ELF-1 (cell line): ENCODE measurements at regions not wholly inside any gene's neighbourhood (a gene's known extent, or its start where the extent isn't known, plus 50 kb on each side); places are given as distances from the start of the nearest gene placed in this dataset.

Experiments used
- DNase-seq: peaks from one replicate; pipeline ENCODE4 v3.0.0-alpha.2; 2016; ENCODE audit warnings: low read depth, low spot score

DNA sequence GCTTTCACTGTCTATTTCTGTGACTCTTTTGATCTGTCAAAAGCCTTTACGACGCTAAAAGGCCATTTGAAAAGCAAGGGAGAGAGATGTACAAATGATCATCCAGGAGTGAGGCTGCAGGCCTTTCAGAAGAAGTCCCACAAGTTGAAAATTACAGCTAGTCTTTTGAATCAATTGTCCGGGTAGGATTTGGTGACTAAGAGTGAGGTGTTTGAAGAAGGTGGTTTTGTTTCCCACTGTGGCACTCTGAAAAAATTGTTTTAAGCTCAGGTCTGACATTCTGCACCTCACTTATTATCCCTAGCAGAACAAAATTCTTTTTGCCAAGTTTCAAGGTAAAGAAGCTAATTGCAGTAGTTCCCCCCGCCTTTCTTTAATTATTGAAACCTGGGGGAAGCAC lies 50.8 kb upstream of the TMEM108 start:
- no peak for DNase-seq

DNA sequence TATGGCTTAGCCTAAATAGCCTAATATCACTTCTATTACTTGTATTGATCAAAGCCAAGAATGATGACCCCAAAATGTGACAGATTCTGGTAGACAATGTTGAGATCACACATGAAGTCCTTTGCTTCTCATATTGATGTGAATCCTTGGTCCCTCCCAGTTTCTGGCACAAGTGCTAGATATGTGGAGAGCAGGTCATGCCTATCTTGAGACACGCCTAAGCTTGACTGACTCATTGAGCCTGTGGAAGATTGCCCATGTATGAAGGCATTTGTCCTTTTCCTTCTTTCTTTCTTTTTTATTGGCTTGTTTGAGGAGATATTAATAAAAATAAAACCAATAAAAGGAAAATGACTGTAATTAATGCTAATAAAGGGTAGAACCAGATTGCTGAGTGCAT lies 54.0 kb upstream of the TMEM108 start:
- DNase-seq, result no peak

DNA sequence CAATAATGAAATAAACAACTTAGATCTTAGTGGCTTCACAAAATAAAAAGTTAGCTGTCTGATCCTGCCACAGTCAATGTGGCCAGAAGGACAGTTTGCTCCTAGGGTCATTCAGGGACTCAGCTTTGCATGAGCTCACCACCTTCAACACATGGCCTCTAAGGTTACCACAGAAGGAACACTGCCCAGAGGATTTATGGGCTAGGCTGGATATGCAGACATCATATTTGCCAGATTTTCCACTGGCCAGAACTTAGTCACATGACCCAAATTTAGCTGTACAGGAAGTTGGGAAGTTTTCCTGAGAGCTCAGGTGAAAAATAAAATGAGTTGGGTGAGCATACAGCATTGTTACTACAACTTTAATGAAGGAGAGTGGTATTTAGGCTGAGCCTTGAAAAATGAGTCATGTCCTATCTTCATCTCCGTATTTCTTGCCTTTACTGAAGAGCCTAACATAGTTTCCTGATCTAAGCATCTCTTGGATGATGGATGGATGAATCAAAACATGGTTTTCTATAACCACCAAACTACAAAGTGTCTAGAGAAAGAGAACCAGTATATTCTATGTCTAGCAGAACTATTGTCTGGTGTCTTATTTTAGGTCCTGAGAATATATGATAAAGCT lies 54.9 kb upstream of the TMEM108 start:
- DNase-seq, result no peak

DNA sequence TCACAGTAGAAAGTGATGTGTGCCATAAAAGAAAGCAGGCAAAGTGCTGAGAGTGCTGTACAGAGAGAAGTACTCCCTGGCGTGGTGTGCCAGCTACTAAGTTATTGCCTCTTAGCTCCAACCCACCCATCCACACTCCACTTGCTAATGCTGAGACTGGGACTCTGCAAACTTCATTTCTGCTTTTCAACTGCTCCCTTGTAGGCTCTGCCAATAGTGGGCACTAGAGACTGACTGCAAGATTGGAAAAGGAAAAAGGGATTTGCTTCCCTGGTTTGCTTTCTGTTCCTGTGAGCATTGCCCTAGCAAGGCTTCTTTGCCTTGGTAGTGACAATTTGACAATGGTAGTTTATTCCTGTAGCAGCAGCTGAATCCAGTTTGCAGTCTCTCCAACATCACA lies 56.5 kb upstream of the TMEM108 start:
- DNase-seq, result no peak

DNA sequence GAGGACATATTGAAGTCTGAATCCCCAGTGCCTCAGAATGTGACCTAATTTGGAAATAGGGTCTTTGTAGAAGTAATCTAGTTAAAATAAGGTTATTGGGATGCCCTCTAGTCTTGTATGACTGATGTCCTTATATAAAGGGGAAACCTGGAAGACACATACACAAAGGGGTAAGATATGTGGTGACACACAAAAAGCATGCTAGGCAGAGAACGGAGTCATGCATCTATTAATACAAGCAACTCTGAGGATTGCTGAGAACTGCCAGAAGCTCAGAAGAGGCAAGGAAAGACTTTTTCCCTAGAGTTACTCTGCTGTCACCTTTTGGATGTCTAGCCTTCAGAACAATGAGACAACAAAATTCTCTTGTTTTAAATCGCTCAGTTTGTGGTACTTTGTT lies 58.1 kb upstream of the TMEM108 start:
- DNase-seq, result no peak

DNA sequence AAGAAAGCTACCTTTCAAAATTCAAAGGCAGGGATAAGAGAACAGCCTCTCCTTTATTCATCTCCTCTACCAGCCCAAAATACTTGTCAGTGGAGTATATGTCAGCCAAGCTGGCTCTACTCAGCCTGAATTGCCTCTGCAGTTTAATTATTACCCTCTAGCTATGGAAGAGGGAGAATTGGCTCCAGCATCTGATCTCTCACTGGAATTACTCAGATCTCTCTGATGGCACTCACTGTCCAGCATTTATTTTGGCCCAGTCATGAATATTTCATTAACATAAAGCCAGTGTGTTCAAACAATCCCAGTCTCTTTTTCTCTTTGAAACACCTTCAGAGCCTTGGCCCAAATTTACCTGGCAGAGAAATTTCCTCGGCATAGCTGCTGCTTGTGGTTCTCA lies 58.6 kb upstream of the TMEM108 start:
- DNase-seq, result no peak

DNA sequence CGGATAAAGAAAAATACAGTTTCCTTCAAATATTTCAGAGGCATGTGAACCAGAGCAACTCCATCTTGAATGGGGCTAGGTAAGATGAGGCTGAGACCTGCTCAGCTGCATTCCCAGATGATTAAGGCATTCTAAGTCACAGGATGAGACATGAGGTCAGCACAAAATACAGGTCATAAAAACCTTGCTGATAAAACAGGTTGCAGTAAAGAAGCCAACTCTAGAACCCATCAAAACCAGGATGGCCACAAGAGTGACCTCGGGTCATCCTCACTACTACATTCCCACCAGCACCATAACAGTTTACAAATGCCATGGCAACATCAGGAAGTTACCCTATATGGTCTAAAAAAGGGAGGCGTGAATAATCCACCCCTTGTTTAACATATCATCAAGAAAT lies 59.2 kb upstream of the TMEM108 start:
- peak; percentile 38 for DNase-seq

DNA sequence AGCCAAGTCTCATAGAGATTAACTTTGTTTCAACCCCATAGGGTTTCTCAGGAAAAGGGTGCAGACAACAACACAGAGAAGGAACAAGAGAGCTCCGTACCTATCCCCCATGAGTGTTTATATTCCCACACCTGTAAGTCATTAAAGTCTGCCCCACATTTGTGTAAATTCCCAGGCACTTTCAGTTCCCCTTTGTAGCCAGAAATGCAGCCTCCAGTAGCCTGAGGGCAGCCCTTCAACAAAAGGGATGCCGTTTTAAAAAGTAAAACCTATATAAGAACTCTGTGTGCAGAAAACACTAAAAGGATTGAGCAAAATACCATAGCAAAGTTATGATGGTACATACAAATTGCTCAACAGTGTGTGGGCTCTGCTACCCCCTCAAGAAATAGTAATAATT lies 59.7 kb upstream of the TMEM108 start:
- DNase-seq, result peak; percentile 11

DNA sequence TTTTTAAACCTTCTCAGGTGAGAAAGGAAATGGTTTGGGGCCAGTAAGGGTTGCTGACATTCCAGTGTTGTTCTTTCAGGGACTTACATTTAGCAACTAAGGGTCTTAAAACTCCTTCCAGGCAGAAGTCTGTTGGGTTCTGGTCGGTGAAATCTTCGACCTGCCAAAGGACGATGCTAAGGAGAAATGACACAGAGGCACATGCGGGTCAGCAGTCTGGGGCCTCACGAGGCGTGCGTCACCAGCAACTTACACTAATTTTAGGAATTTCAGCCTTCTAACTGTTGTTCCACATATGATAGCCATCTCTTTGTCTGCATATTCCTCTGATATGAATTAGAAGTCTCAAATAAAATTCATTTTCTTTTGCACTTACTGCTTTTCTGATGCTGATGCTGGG lies 64.1 kb upstream of the TMEM108 start:
- DNase-seq, result no peak

DNA sequence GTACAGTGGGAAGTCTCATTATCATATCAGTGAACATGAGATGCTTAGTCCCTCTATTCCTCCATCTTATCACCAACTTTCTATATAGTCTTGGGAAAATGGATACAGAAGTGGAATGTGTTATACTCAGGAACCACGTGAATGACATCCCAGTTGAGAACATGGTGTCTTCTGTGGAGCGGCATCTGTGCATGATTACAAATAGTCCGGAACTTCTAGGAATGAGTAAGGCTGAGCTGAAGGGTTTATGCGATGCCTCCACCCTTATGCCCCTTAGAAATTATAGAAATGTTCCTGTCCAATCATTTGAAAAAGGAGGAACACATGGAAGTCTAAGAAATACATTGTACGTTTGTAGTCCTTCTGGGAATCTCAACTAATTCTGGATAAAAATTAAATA lies 64.8 kb upstream of the TMEM108 start:
- DNase-seq, result no peak

DNA sequence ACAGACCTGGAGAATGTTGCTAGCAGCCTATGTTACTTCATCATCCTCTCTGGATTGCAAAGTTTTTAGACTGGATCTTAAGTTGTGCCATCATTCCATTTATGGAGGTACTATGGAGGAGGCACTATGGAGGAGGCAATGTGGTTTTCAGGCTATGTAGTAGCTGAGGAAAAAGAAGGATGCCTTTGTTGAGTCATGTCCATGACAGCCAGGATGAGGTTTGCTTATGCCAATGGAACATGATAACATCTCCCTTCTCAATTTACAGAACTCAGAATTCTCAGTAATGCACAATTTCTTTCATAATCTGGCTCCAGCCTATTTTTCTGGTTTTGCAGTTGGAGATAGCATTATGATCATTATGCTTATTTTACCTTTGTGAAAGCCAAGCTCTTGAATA lies 65.9 kb upstream of the TMEM108 start:
- no peak for DNase-seq

DNA sequence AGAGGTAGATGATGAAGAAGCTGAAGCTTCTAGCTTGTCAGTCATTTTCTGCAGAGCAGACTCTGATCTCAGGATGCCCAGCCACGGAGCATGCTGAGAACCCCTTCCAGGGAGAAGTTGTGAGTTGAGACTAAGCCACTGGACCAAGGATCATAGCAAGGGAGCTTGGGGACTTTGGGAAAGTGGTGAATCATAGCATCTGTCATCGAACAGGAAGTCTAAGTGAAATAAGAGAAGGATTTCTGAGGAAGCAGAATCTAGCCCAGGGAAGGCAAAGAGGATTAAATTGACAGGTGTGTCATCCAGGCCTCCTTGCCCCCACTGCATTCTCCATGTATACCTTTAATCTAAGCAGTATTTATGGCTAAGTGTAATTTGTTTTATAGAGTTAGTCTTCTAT lies 71.8 kb upstream of the TMEM108 start:
- no peak for DNase-seq

DNA sequence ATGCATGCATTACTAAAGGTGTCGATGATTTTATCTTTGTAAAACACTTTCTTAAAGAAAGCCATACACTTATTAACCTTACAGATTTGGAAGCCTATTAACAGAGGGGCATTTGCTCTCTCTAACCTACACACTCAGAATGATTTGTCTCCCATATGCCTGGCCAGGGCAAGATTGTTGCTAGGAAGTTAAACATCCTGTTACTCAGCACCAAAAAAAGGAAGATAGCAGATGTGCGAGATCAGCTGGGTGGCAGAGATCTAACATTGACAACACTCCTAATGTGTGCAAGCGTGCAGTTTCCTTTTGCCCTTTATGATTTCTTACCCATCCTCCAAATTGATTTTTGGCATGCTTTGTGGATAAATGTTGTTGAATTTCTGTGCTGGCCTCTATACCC lies 73.9 kb upstream of the TMEM108 start:
- no peak for DNase-seq

DNA sequence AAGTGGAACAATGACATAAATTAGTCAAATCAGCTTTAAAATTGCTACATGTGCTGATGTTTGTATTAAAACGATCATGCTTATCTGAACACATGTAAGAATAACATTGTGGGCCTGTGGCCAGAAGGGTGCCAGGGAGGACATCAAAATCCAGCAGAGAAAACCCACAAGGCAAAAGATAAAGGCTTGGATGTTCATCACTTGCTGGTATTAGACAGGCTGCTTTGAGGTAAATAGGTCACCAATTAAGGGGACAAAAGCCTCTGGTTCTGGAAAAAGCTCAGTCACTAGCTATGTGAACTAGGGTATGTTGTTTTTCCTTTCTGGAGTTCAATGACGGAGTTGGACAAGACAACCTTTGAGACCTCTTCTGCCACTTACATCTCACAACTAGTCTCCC lies 74.4 kb upstream of the TMEM108 start:
- DNase-seq, result no peak

DNA sequence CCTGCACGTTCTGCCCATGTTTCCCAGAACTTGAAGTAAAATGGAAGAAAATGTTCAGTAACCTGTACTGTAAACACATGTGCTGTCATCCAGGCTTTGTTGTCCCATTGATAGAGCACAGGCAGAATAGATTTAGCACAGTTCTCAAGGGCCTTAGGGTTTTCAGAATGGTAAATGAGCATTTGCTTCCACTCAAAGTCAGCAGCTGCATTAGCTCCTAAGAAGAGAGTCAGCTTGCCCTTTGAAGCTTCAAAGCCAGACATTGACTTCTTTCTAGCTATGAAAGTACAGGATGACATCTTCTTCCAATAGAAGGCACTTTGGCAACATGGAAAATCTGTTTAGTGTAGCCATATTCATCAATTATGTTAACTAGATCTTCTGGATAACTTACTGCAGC lies 76.2 kb upstream of the TMEM108 start:
- DNase-seq, result no peak

DNA sequence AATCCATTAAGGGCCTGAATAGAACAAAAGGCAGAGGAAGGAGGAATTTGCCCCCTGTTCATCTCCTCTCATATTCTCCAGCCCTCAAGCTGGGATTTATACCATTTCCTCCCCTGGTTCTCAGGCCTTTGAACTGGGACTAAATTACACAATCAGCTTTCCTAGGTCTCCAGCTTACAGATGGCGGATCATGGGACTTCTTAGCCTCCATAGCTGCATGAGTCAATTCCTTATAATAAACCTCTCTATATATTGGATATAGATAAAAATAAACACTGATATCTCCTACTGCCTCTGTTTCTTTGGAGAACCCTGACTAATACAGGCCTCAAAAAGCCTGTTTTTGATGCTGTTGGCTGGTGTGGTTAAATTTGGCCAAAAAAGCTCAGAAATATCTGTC lies 84.5 kb upstream of the TMEM108 start:
- DNase-seq, result no peak

DNA sequence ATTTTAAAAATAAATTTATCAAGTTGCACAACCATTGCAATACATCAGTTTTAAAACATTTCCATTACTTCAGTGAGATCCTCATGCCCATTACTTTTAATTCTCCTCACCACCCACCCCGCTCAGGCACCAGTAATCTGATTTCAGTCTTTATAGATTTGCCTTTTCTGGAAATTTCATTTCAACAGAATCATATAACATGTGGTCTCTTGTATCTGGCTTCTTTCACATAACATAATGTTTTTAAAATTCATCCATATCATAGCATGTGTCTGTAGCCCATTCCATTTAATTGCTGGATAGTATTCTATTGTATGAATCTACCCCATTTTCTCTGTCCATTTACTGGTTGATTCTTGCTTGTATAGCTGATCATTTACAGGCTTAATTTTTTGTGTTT lies 110.3 kb upstream of the TMEM108 start:
- DNase-seq, result no peak

DNA sequence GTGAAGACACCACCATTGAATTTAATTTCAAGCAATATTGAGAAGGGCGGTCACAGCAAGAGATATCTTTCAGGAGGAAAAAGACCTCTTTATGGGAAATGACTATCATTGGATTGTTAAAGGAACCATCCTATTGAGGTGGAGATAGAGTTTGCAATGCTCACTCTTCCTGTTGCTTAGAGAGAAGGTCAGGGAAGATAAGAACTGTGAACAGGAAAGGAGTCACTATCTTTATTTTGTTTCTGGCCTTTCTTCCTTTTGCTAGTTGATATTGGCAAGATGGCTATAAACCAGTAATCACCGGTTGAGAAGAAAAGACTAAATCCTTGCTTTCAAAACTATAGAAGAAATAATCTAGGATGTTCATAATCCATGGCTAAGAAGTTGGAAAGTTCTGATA lies 112.1 kb upstream of the TMEM108 start:
- no peak for DNase-seq

DNA sequence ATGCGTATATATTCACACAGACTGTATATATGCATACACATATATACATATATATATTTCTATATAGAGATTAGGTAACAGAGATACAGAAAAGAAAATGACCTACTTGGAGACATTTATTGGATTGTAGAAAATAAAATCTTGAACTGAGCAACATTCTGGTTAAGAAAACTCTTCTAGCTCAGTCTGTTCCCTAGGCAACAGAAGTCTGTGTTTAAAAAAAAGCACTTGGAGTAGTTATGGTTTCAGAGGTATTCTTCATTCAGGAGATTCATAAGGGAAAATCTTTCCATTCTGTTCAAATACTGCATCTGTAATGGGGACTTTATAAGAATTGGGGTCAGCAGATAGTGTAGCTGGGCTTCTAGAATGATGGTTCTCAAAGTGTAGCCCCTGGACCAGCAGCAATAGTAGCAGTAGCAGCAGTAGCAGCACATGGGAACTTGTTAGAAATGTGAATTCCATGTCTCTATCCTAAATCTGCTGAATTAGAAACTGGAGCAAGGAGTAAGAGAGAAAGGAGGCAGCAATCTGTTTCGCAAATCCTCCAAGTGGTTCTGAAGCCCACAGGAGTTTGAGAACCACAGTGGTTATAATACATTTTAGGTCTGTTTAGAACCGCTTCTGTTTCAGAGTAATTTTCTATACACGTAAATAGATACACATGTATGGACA lies 112.8 kb upstream of the TMEM108 start:
- DNase-seq, result no peak

DNA sequence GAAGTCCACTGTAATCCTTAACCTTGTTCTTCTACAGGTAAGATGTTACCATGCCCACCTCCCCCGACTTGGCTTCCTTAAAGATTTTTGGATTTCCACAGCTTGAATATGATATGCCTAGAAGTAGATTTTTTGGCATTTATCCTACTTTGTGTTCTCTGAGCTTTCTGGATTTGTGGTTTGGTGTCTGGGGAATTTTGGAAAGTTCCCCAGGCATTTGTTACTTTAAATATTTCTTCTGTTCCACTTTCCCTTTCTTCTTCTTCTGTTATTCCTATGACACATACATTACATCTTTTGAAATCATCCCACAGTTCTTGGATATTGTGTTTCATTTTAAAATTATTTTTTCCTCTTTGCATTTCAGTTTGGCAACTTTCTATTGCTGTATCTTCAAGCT lies 122.1 kb upstream of the TMEM108 start:
- no peak for DNase-seq

DNA sequence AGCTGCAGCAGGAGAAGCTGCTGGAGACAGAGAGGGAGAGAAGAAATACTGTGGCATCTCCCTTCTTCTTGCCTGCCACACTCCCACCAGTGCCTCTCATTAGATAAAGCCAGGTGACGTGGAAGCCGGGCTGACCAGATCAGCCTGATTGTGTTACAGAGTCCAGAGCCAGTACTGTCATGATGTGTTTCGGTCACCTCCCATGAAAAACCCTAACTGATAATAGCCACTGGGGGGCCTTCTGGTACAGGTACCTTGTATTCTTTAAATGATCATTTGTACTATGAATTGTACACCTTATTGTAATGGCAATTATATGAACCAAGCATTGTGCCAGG lies 125.8 kb upstream of the TMEM108 start:
- DNase-seq, result no peak

DNA sequence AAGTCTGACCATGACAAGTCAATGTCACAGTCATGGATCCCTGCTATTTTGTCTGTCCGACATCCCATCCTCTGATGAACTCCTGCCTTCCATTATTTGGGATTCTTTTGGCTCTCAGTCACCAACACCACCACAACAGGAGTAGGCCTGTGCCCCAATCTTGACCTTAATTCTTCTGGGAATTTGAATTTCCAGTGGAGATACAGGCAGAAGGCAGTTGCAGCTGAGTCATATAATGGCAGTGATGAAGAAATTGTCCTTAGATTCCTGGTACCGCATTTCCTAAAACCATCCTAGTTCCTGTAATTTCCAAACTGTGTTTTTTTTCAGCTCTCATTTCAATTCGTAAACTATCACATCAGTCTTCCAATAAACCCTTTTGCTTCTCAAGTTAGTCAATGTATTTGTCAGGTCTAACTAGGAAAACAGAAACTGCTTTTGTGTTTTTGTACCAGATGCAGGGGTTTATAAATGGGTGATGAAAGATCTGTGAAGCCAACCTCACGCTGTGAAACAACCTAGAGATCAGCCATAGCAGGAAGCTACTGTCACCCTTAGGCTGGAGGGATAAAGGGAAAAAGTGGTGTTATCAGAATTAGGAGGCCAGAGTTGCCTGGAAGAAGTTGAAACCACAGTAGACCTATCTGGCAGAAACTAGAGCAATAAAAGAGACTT lies 126.3 kb upstream of the TMEM108 start:
- no peak for DNase-seq

DNA sequence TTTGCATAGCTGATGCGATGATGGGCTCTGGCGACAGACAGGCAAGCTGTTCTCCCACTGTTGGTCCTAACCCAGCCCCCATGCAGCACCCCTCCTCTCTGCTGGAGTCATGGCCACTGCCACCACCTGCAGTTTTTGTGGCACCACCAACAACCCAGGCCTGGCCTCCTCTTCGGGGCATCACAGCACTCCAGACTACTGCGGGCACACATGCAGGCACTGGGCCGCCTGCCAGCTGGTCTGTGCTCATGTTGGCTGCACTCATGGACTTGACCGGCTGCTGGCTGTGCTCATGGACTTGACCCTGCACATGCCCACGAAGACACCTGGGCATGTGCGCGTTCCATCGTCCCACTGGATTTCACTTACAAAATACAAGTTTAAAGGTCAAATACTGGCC lies 130.9 kb upstream of the TMEM108 start:
- no peak for DNase-seq

DNA sequence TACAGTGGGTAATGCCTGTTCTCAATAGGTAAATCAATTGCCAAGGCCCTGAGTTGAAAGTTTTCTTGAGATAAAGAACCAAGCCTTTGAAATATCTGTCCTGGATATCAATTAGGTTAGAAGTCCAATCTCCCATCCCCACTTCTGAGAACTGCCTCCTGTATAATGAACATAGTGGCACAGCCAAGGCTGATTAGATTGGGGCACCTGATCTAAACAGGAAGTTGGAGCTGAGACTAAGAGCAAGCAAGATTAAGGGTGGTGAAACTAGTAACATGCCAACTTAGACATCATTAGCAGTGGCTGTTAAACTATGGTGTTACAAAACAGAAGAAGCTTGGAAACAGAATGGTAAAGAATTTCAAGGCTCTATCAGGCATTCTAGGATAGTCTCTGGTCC lies 137.7 kb upstream of the TMEM108 start:
- no peak for DNase-seq
